PC-9 (cell line): ENCODE measurements at regions not wholly inside any gene's neighbourhood (a gene's known extent, or its start where the extent isn't known, plus 50 kb on each side); places are given as distances from the start of the nearest gene placed in this dataset.

Source experiments
- BruUV-seq: library from RNA; stranded (reverse); fragments of 400-500 nt; replicated peaks from 2 replicates; lab custom pipeline; 2021; lab: Mats Ljungman, UMichigan
- CTCF ChIA-PET: fragments of 300-600 bp; sonication (Branson Sonifier 250); formaldehyde crosslinking; loops from one replicate; lab custom pipeline; 2022; ENCODE audit warnings: antibody characterized with exemption; lab: Charles Lee
- POLR2A ChIA-PET: fragments of 300-600 bp; sonication (Branson Sonifier 250); formaldehyde crosslinking; loops from one replicate; lab custom pipeline; 2022; ENCODE audit warnings: antibody characterized with exemption; ENCODE audit not compliant: unreplicated experiment; lab: Charles Lee
- DNase-seq, 2 experiments: peaks; one replicate each; pipeline versions ENCODE4 v3.0.0 to v3.0.0-alpha.2; 2015 to 2022; ENCODE audit warnings: mixed read lengths in 1 of 2
- H2AFZ ChIP-seq: fragments of 200-600 bp; sonication (generic); 2 replicates; pipeline ENCODE4 v1.8.1; 2017; ENCODE audit warnings: antibody characterized with exemption
- H3F3A ChIP-seq: fragments of 200-600 bp; sonication (generic); 2 replicates; pipeline ENCODE4 v1.8.1; 2017; ENCODE audit warnings: antibody characterized with exemption, mild to moderate bottlenecking, low read depth; ENCODE audit not compliant: insufficient read depth
- H3K27ac ChIP-seq: fragments of 200-600 bp; sonication (generic); 2 replicates; pipeline ENCODE4 v1.6.1; 2016; ENCODE audit warnings: mixed run types
- H3K27me3 ChIP-seq: fragments of 200-600 bp; sonication (generic); 2 replicates; pipeline ENCODE4 v1.6.1; 2016; ENCODE audit warnings: low read depth, mixed run types; ENCODE audit not compliant: insufficient read depth
- H3K36me3 ChIP-seq: fragments of 200-600 bp; sonication (generic); 2 replicates; pipeline ENCODE4 v1.6.1; 2016; ENCODE audit warnings: low read depth, mixed run types
- H3K4me1 ChIP-seq: fragments of 200-600 bp; sonication (generic); replicated peaks from 2 replicates; pipeline ENCODE4 v1.6.1; 2016; ENCODE audit warnings: mixed run types; ENCODE audit not compliant: insufficient read depth
- H3K4me2 ChIP-seq: fragments of 200-600 bp; sonication (generic); 2 replicates; pipeline ENCODE4 v1.6.1; 2017; ENCODE audit warnings: mixed run types
- H3K4me3 ChIP-seq: fragments of 200-600 bp; sonication (generic); 2 replicates; pipeline ENCODE4 v1.6.1; 2016; ENCODE audit warnings: mixed run types
- H3K79me2 ChIP-seq: fragments of 200-600 bp; sonication (generic); 2 replicates; pipeline ENCODE4 v1.6.1; 2017; ENCODE audit warnings: low read depth, mixed run types
- H3K9me2 ChIP-seq: fragments of 200-600 bp; sonication (generic); 2 replicates; pipeline ENCODE4 v1.8.1; 2017; ENCODE audit warnings: mild to moderate bottlenecking; ENCODE audit not compliant: insufficient read depth
- H3K9me3 ChIP-seq: fragments of 200-600 bp; sonication (generic); 2 replicates; pipeline ENCODE4 v1.8.1; 2016; ENCODE audit warnings: low read depth; ENCODE audit not compliant: insufficient read depth
- H4K20me1 ChIP-seq: fragments of 200-600 bp; sonication (generic); 2 replicates; pipeline ENCODE4 v1.8.1; 2017; ENCODE audit not compliant: insufficient read depth
- CTCF ChIP-seq: fragments of 200-600 bp; sonication (generic); conservative IDR thresholded peaks from 2 replicates; pipeline ENCODE4 v1.6.1; 2017; ENCODE audit warnings: mixed run types, antibody characterized with exemption, mild to moderate bottlenecking, moderate library complexity
- EZH2 ChIP-seq: fragments of 200-600 bp; sonication (generic); IDR thresholded peaks from 2 replicates; pipeline ENCODE4 v1.8.0; 2017; ENCODE audit warnings: antibody characterized with exemption, low read depth
- intact Hi-C: fragments of 100-400 bp; cut with micrococcal nuclease; formaldehyde crosslinking; loops from one replicate; pipeline ENCODE4 v1.10.0; 2022; ENCODE audit not compliant: unreplicated experiment

GRCh38 chr10:2670864-2671263 is 396.5 kb upstream of the PFKP start:
- Histone ChIP-seq H3K27me3 (no peaks in the 10 kb centered on the region; the same call in 1 of the 2 replicates), H3K27ac (no peak overlapping the region), H3F3A (no peaks in the 10 kb centered on the region), H4K20me1 (no peaks in the 10 kb centered on the region), H3K36me3 (no peaks in the 10 kb centered on the region), H3K4me1 (no peaks in the 10 kb centered on the region), H3K4me2 (no peak overlapping the region), H3K9me2 (no peaks in the 10 kb centered on the region), H3K9me3 (no peaks in the 10 kb centered on the region), H2AFZ (no peak overlapping the region), H3K4me3 (no peak overlapping the region), H3K79me2 (no peaks in the 10 kb centered on the region)
- no peak for DNase-seq
- TF ChIP-seq EZH2, result no peak
- TF ChIP-seq CTCF, result no peak
- no TSS peak for BruUV-seq
- intact Hi-C loops, result no loop called here
- CTCF ChIA-PET, result no interaction called here
- POLR2A ChIA-PET, result no interaction called here

- H3K4me3 ChIP-seq, result no peak overlapping the region
- TF ChIP-seq CTCF (no peak), EZH2 (no peak)
- no peak overlapping the region for H3K27ac ChIP-seq
- no peak overlapping the region for H2AFZ ChIP-seq
- H3K9me2 ChIP-seq, result no peaks in the 10 kb centered on the region
- no TSS peak for BruUV-seq
- ChIA-PET CTCF (no interaction called here), POLR2A (no interaction called here)
- H3K9me3 ChIP-seq, result no peaks in the 10 kb centered on the region
- H4K20me1 ChIP-seq, result no peaks in the 10 kb centered on the region
- no peak overlapping the region for H3K4me2 ChIP-seq
- intact Hi-C loops, result no loop called here
- H3F3A ChIP-seq, result no peaks in the 10 kb centered on the region
- no peaks in the 10 kb centered on the region for H3K4me1 ChIP-seq
- DNase-seq, result no peak
- H3K36me3 ChIP-seq, result no peaks in the 10 kb centered on the region
- no peaks in the 10 kb centered on the region for H3K79me2 ChIP-seq
- no peaks in the 10 kb centered on the region for H3K27me3 ChIP-seq
These were observed 401.6 kb upstream of the PFKP start for GRCh38 chr10:2665772-2666171.

- intact Hi-C loops, result no loop called here
- Histone ChIP-seq H3K27me3 (0 out of 2 replicates have a peak, but pooled peaks cover 8% of the 10 kb centered on the region), H3K79me2 (no peaks in the 10 kb centered on the region), H3K36me3 (no peaks in the 10 kb centered on the region), H3K4me1 (no peaks in the 10 kb centered on the region), H3K9me2 (no peaks in the 10 kb centered on the region), H3F3A (no peaks in the 10 kb centered on the region), H3K9me3 (no peaks in the 10 kb centered on the region), H4K20me1 (no peaks in the 10 kb centered on the region), H3K27ac (no peak overlapping the region), H3K4me3 (no peak overlapping the region), H2AFZ (no peak overlapping the region), H3K4me2 (no peak overlapping the region)
- TF ChIP-seq EZH2 (no peak), CTCF (no peak)
- BruUV-seq, result no TSS peak
- ChIA-PET POLR2A (no interaction called here), CTCF (no interaction called here)
- DNase-seq, result no peak
These were observed 407.1 kb upstream of the PFKP start for GRCh38 chr10:2660276-2660675.
